ENCODE measurements at regions not wholly inside any gene's neighbourhood (a gene's known extent, or its start where the extent isn't known, plus 50 kb on each side); places are given as distances from the start of the nearest gene placed in this dataset.

DNA sequence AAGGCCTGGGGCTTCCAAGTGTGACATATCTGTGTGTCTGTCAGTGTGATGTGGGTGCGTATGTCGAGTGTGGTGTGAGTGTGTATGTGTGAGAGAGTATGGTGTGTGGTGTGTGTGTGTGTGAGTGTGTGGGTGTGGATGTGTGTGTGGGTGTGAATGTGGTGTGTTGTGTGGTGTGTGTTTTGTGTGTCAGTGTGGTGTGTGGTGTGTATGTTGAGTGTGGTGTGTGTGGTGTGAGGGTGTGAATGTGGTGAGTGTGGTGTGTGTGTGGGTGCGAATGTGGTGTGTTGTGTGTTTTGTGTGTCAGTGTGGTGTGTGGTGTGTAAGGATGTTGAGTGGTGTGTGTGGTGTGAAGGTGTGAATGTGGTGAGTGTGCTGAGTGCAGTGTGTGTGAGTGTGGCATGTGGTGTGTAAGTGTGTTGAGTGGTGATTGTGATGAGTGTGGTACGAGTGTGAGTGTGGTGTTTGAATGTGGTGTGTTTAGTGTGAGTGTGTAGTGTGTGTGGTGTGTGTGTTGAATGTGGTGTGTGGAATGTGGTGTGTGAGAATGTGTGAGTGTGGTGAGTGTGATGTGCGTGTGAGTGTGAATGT is 61.6 kb upstream of the SORCS2 start:
- TF ChIP-seq, protein P1, sequence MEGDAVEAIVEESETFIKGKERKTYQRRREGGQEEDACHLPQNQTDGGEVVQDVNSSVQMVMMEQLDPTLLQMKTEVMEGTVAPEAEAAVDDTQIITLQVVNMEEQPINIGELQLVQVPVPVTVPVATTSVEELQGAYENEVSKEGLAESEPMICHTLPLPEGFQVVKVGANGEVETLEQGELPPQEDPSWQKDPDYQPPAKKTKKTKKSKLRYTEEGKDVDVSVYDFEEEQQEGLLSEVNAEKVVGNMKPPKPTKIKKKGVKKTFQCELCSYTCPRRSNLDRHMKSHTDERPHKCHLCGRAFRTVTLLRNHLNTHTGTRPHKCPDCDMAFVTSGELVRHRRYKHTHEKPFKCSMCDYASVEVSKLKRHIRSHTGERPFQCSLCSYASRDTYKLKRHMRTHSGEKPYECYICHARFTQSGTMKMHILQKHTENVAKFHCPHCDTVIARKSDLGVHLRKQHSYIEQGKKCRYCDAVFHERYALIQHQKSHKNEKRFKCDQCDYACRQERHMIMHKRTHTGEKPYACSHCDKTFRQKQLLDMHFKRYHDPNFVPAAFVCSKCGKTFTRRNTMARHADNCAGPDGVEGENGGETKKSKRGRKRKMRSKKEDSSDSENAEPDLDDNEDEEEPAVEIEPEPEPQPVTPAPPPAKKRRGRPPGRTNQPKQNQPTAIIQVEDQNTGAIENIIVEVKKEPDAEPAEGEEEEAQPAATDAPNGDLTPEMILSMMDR (IDR thresholded peaks at IDR 0.05) = no peak
- no peak for TF ChIP-seq POLR2A (IDR thresholded peaks at IDR 0.05)
